Lung (tissue), 11 donors: ENCODE measurements at regions not wholly inside any gene's neighbourhood (a gene's known extent, or its start where the extent isn't known, plus 50 kb on each side); places are given as distances from the start of the nearest gene placed in this dataset.

Source experiments
- ATAC-seq: fragments of 200-7000 bp; cut with Tn5 transposase; one replicate; pipeline ENCODE4 v1.9.1; 2020; ENCODE audit warnings: moderate number of reproducible peaks; ENCODE audit not compliant: insufficient read depth, low FRiP score
- DNase-seq, 3 donors: peaks; one replicate each; pipeline ENCODE4 v3.0.0-alpha.2; 2013 to 2017
- H3K27ac ChIP-seq, 2 donors: one replicate each; pipeline ENCODE4 v1.5.1; 2013; ENCODE audit warnings: mild to moderate bottlenecking in 2 of 2, moderate library complexity in 2 of 2, control low read depth in 1 of 2, inconsistent platforms in 1 of 2, low read depth in 1 of 2, low read length in 1 of 2
- H3K27me3 ChIP-seq, 3 donors: one replicate each; pipeline ENCODE4 v1.5.1; 2013; ENCODE audit warnings: low read length in 2 of 3; ENCODE audit not compliant: control insufficient read depth in 3 of 3, insufficient read depth in 3 of 3
- H3K36me3 ChIP-seq, 4 donors: one replicate each; pipeline ENCODE4 v1.5.1; 2013; ENCODE audit warnings: low read length in 4 of 4, mild to moderate bottlenecking in 1 of 4, moderate library complexity in 1 of 4; ENCODE audit not compliant: control insufficient read depth in 4 of 4, insufficient read depth in 4 of 4
- H3K4me1 ChIP-seq, 5 donors: one replicate each; pipeline ENCODE4 v1.5.1; 2013; ENCODE audit warnings: low read length in 5 of 5, mild to moderate bottlenecking in 2 of 5, moderate library complexity in 1 of 5; ENCODE audit not compliant: control insufficient read depth in 5 of 5, insufficient read depth in 5 of 5
- H3K4me3 ChIP-seq: one replicate; pipeline ENCODE4 v1.5.1; 2013; ENCODE audit warnings: mild to moderate bottlenecking, control low read depth, moderate library complexity
- H3K9ac ChIP-seq, 2 donors: one replicate each; pipeline ENCODE4 v1.5.1; 2013; ENCODE audit warnings: low read length in 2 of 2, control low read depth in 1 of 2; ENCODE audit not compliant: insufficient read depth in 1 of 2
- H3K9me3 ChIP-seq, 4 donors: one replicate each; pipeline ENCODE4 v1.5.1; 2013; ENCODE audit warnings: low read length in 3 of 4, mild to moderate bottlenecking in 1 of 4, moderate library complexity in 1 of 4; ENCODE audit not compliant: control insufficient read depth in 4 of 4, insufficient read depth in 3 of 4
- CTCF ChIP-seq: IDR thresholded peaks from 2 replicates; pipeline ENCODE4 v1.5.1; 2012; ENCODE audit warnings: mild to moderate bottlenecking; ENCODE audit errors: control extremely low read depth, extremely low read depth
- WGBS, 2 donors: extraction: QIAGEN DNeasy Blood & Tissue Kit; methylation state at CpG; one replicate each; pipeline ENCODE4 v1.1.7; 2013; 5-methylcytosine and 5-hydroxymethylcytosine counted together
- donor health status: control.
- donor health status: control.
- donor health status: Bipolar disorder and iron deficiency.
- donor health status: healthy.
- donor health status: DM: yes; HTN: yes; CAD: no.

GRCh38 chr9:135291165-135291564 lies 188.4 kb upstream of the PPP1R26 start:
- DNase-seq (no peak), ATAC-seq (no peak)
- Histone ChIP-seq H3K9me3 (peaks cover 0 to 1% (median 0%) of the 10 kb centered on the region in 4 donors), H3K9ac (no peak overlapping the region), H3K27ac (no peak overlapping the region), H3K4me3 (no peak overlapping the region), H3K36me3 (no peaks in the 10 kb centered on the region), H3K4me1 (peaks cover 0 to 9% (median 0%) of the 10 kb centered on the region in 5 donors), H3K27me3 (peaks cover 0 to 3% (median 0%) of the 10 kb centered on the region in 3 donors)
- WGBS, 2 donors, result 61 to 69% methylated on average over 17 of the region's 17 CpGs
- no peak for TF ChIP-seq CTCF

DNA sequence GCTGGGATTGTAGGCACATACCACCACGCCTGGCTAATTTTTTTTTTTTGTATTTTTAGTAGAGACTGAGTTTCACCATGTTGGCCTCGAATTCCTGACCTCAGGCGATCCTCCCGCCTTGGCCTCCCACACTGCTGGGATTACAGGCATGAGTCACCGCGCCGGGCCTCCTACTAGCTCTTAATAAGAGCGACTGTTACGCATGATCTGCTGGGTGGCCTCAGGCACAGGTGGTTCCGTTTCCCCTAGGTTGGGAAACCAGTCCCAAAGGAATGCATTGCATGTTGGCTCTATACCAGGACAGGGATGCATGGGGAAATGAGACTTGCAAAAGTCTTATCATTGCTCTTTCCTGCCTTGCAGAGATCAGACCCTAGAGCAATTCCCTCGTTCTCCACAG lies 184.7 kb upstream of the PPP1R26 start:
- Histone ChIP-seq H3K36me3 (no peaks in the 10 kb centered on the region), H3K27me3 (no peaks in the 10 kb centered on the region), H3K4me3 (no peak overlapping the region), H3K27ac (no peak overlapping the region), H3K9ac (no peak overlapping the region), H3K4me1 (peaks cover 0 to 17% (median 0%) of the 10 kb centered on the region in 5 donors), H3K9me3 (no peaks in the 10 kb centered on the region)
- TF ChIP-seq CTCF, result no peak
- ATAC-seq (no peak), DNase-seq (no peak)
- 89 to 90% methylated on average over 11 of the region's 11 CpGs for WGBS, 2 donors

DNA sequence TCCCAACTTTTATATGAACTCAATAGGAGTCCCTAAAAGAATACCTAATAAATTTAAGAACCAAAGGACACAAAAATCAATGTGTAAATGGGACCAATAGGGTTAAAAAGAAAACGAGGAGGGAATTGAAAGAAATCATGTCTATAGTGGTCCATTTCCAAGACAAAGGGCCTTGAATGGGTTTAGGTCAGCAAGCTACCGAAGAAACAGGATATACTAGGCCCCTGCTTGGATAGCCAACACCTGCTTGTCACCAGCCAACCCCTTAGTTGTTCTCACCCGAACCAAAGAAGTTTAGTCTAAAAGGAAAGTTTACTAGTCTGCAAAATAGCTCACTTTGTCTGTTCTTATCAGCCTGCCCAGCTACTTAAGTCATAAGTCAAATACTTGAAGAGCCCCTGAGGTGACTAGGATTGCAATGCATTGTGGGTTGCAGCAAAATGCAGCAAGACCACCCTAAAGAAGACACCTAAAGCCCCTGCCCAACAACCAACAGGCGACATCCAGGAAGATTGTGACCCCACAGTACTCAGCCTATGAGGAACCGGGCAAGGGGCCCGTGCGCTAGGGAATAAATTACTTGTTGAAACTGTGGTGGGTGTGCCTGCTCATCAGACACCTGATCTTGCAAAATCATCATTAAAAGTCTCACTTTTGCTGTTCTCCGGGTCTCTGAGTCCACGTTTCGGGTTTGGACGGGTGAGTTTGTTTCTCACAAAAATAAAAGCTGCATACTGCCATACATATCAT lies 183.9 kb upstream of the PPP1R26 start:
- H3K27ac ChIP-seq, result no peak overlapping the region
- H3K36me3 ChIP-seq, result no peaks in the 10 kb centered on the region
- TF ChIP-seq CTCF, result no peak
- H3K9me3 ChIP-seq, result no peaks in the 10 kb centered on the region
- WGBS, 2 donors, result 67 to 76% methylated on average over 11 of the region's 11 CpGs
- ATAC-seq, result no peak
- H3K9ac ChIP-seq, result no peak overlapping the region
- H3K27me3 ChIP-seq, result peaks cover 0 to 4% (median 0%) of the 10 kb centered on the region in 3 donors
- peaks cover 0 to 17% (median 0%) of the 10 kb centered on the region in 5 donors for H3K4me1 ChIP-seq
- no peak for DNase-seq
- no peak overlapping the region for H3K4me3 ChIP-seq
